ENCODE measurements at regions not wholly inside any gene's neighbourhood (a gene's known extent, or its start where the extent isn't known, plus 50 kb on each side); places are given as distances from the start of the nearest gene placed in this dataset.
"Not testable (repeated sequence)": the region's sequence is repeated elsewhere in the genome, so short reads cannot be mapped to it uniquely, and the experiment has no call there.

DNA sequence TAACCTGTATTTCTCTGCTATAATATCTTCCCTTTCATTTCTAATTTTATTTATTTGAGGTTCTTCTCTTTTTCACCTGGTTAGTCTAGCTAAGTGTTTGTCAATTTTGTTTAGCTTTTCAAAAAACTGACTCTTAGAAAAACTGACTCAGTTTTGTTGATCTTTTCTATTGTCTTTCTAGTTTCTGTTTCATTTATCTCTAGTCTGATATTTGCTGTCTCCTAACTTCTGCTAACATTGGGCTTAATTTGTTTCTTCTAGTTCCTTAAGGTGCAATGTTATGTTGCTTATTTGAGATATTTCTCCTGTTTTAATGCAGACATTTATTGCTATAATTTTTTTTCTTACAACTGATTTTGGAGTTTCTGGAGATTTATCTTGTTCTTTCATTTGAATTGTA is 1011.0 kb downstream of the EPHA7 start:
- no peak for TF ChIP-seq SPI1 (IDR thresholded peaks at IDR 0.05; ENCODE audit: borderline replicate concordance, low read depth)
- TF ChIP-seq GABPA (IDR thresholded peaks at IDR 0.05; ENCODE audit: low read depth), result no peak
- no peak for TF ChIP-seq REST (IDR thresholded peaks at IDR 0.05; ENCODE audit: insufficient replicate concordance, low read depth)
- TF ChIP-seq, protein P1, sequence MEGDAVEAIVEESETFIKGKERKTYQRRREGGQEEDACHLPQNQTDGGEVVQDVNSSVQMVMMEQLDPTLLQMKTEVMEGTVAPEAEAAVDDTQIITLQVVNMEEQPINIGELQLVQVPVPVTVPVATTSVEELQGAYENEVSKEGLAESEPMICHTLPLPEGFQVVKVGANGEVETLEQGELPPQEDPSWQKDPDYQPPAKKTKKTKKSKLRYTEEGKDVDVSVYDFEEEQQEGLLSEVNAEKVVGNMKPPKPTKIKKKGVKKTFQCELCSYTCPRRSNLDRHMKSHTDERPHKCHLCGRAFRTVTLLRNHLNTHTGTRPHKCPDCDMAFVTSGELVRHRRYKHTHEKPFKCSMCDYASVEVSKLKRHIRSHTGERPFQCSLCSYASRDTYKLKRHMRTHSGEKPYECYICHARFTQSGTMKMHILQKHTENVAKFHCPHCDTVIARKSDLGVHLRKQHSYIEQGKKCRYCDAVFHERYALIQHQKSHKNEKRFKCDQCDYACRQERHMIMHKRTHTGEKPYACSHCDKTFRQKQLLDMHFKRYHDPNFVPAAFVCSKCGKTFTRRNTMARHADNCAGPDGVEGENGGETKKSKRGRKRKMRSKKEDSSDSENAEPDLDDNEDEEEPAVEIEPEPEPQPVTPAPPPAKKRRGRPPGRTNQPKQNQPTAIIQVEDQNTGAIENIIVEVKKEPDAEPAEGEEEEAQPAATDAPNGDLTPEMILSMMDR (IDR thresholded peaks at IDR 0.05; ENCODE audit: insufficient read depth, low read length), result no peak
- no peak for TF ChIP-seq POLR2AphosphoS5 (IDR thresholded peaks at IDR 0.05; ENCODE audit: low read depth)
- DNase-seq (ENCODE audit: low read depth in 1 of 2, low spot score in 1 of 2), result no peak
- H3K4me3 ChIP-seq (replicated peaks; ENCODE audit: insufficient read depth, low read length), result no peak overlapping the region
- H3K27me3 ChIP-seq (ENCODE audit: insufficient read depth, poor library complexity, severe bottlenecking), result no peaks in the 10 kb centered on the region
- no peak overlapping the region for H3K27ac ChIP-seq (replicated peaks)

- Histone ChIP-seq H3K4me3 (replicated peaks; ENCODE audit: insufficient read depth, low read length) (no peak overlapping the region), H3K27ac (replicated peaks) (no peak overlapping the region), H3K27me3 (ENCODE audit: insufficient read depth, poor library complexity, severe bottlenecking) (no peaks in the 10 kb centered on the region)
- no peak for TF ChIP-seq SPI1 (IDR thresholded peaks at IDR 0.05; ENCODE audit: borderline replicate concordance, low read depth)
- TF ChIP-seq POLR2AphosphoS5 (IDR thresholded peaks at IDR 0.05; ENCODE audit: low read depth), result no peak
- TF ChIP-seq GABPA (IDR thresholded peaks at IDR 0.05; ENCODE audit: low read depth), result no peak
- no peak for TF ChIP-seq REST (IDR thresholded peaks at IDR 0.05; ENCODE audit: insufficient replicate concordance, low read depth)
- TF ChIP-seq, protein P1 (IDR thresholded peaks at IDR 0.05; ENCODE audit: insufficient read depth, low read length), result no peak
- no peak for DNase-seq (ENCODE audit: low read depth in 1 of 2, low spot score in 1 of 2)
Observed at GRCh38 chr6:92404281-92404680, 1015.1 kb downstream of the EPHA7 start.

DNA sequence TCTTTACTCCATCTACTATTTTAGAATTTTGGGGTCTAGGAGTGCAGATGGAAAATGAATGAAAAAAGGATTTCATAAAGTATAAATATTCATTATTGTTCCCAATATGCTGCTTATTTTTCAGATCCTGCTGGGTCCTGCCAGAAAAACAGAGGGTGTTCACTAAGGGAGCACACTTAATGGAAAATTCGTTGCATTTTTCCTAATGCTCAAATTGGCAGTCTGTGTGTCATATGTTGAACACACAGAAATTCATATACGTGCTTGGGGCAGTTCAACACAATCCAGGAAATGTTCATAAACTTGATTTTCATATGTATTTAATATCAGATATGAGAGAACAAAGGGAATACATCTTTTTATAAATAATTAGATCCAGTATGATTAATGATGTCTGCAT is 1019.4 kb downstream of the EPHA7 start:
- H3K27ac ChIP-seq (replicated peaks), result no peak overlapping the region
- TF ChIP-seq GABPA (IDR thresholded peaks at IDR 0.05; ENCODE audit: low read depth) (no peak), POLR2AphosphoS5 (IDR thresholded peaks at IDR 0.05; ENCODE audit: low read depth) (no peak), SPI1 (IDR thresholded peaks at IDR 0.05; ENCODE audit: borderline replicate concordance, low read depth) (no peak), REST (IDR thresholded peaks at IDR 0.05; ENCODE audit: insufficient replicate concordance, low read depth) (no peak)
- TF ChIP-seq, protein P1 (IDR thresholded peaks at IDR 0.05; ENCODE audit: insufficient read depth, low read length), result no peak
- H3K4me3 ChIP-seq (replicated peaks; ENCODE audit: insufficient read depth, low read length), result no peak overlapping the region
- DNase-seq (ENCODE audit: low read depth in 1 of 2, low spot score in 1 of 2), result no peak
- H3K27me3 ChIP-seq (ENCODE audit: insufficient read depth, poor library complexity, severe bottlenecking), result no peaks in the 10 kb centered on the region

- not testable (repeated sequence) for H3K4me3 ChIP-seq (replicated peaks; ENCODE audit: insufficient read depth, low read length); DNase-seq (ENCODE audit: low read depth in 1 of 2, low spot score in 1 of 2); H3K27me3 ChIP-seq (ENCODE audit: insufficient read depth, poor library complexity, severe bottlenecking); H3K27ac ChIP-seq (replicated peaks)
Observed at GRCh38 chr6:92388706-92389105, 1030.7 kb downstream of the EPHA7 start.
